ENCODE measurements at regions not wholly inside any gene's neighbourhood (a gene's known extent, or its start where the extent isn't known, plus 50 kb on each side); places are given as distances from the start of the nearest gene placed in this dataset.

DNA sequence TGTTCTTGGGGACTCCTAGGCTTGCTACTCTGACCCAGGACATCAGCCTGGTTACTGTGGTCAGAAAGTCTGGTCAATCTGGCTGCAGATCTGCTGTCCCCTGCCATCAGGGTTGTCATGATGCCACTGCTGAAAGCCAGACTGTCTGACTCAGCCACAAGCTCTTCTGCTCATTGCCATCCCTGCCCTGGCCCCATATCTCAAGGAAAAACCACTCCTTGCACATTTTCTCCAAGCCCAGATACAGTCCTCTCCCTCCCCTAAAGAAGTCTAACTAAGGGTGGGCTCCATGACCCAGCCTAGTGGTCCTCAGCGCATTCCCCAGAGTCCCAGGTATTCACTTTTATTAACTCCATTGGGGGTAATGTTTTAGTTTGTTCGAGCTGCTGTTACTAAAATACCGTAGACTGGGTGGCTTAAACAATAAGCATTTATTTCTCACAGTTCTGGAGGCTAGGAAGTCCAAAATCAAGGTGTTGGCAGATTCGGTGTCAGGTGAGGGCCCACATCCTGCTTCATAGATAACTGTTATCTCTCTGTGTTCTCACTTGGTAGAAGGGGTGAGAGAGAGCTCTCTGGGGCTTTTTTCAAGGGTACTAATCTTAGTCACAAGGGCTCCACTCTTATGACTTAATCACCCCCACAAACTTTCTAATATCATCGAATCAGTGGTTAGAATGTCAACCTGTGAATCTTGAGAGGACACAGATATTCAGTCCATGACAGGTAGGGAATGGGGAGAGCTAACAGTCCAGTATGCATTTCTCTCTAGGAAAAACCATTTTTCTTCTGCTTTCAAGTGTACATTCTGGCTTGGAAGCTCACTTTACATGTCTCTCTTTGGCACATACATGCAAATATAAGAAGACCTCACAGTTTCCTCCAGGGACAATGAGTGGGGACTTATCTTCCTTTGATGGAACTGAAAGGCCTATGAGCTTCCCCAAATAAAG, 94.8 kb upstream of the CXCR4 start:
- Histone ChIP-seq H3K36me3 (replicated peaks in 1 of 2; ENCODE audit: control insufficient read depth in 1 of 2, insufficient read depth in 2 of 2, low read length in 1 of 2) (no peaks in the 10 kb centered on the region), H3K4me1 (ENCODE audit: control insufficient read depth in 1 of 2, insufficient read depth in 2 of 2, low read depth in 1 of 2, low read length in 1 of 2) (no peaks in the 10 kb centered on the region), H2AFZ (ENCODE audit: low read depth) (no peak overlapping the region), H3K9me3 (no peaks in the 10 kb centered on the region), H3K4me3 (ENCODE audit: low read depth in 2 of 2, low read length in 1 of 2) (no peak overlapping the region), H3K4me2 (no peak overlapping the region), H3F3A (replicated peaks; ENCODE audit: insufficient read depth) (no peaks in the 10 kb centered on the region), H3K27ac (ENCODE audit: low read depth in 2 of 2, low read length in 1 of 2) (no peak overlapping the region), H3K27me3 (ENCODE audit: insufficient read depth) (no peaks in the 10 kb centered on the region), H3K9me2 (no peaks in the 10 kb centered on the region), H3K79me2 (ENCODE audit: insufficient read depth) (no peaks in the 10 kb centered on the region), H4K20me1 (ENCODE audit: insufficient read depth) (no peaks in the 10 kb centered on the region), H3K9ac (no peak overlapping the region)
- POLR2A ChIA-PET: no interaction called here
- CTCF ChIA-PET: no interaction called here
- TF ChIP-seq EP300 (IDR thresholded peaks at IDR 0.05; ENCODE audit: borderline replicate concordance in 1 of 2, low read depth in 1 of 2, low read length in 1 of 2): no peak
- no peak for TF ChIP-seq TCF12 (IDR thresholded peaks at IDR 0.05)
- TF ChIP-seq RAD21 (IDR thresholded peaks at IDR 0.05; ENCODE audit: low read length): no peak
- no peak for TF ChIP-seq MEF2A (IDR thresholded peaks at IDR 0.05; ENCODE audit: borderline replicate concordance, low read depth)
- TF ChIP-seq, protein P1, sequence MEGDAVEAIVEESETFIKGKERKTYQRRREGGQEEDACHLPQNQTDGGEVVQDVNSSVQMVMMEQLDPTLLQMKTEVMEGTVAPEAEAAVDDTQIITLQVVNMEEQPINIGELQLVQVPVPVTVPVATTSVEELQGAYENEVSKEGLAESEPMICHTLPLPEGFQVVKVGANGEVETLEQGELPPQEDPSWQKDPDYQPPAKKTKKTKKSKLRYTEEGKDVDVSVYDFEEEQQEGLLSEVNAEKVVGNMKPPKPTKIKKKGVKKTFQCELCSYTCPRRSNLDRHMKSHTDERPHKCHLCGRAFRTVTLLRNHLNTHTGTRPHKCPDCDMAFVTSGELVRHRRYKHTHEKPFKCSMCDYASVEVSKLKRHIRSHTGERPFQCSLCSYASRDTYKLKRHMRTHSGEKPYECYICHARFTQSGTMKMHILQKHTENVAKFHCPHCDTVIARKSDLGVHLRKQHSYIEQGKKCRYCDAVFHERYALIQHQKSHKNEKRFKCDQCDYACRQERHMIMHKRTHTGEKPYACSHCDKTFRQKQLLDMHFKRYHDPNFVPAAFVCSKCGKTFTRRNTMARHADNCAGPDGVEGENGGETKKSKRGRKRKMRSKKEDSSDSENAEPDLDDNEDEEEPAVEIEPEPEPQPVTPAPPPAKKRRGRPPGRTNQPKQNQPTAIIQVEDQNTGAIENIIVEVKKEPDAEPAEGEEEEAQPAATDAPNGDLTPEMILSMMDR (IDR thresholded peaks at IDR 0.05): no peak
- TF ChIP-seq, protein P2, sequence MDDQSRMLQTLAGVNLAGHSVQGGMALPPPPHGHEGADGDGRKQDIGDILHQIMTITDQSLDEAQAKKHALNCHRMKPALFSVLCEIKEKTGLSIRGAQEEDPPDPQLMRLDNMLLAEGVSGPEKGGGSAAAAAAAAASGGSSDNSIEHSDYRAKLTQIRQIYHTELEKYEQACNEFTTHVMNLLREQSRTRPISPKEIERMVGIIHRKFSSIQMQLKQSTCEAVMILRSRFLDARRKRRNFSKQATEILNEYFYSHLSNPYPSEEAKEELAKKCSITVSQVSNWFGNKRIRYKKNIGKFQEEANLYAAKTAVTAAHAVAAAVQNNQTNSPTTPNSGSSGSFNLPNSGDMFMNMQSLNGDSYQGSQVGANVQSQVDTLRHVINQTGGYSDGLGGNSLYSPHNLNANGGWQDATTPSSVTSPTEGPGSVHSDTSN (IDR thresholded peaks at IDR 0.05): no peak
- TF ChIP-seq, protein P3, sequence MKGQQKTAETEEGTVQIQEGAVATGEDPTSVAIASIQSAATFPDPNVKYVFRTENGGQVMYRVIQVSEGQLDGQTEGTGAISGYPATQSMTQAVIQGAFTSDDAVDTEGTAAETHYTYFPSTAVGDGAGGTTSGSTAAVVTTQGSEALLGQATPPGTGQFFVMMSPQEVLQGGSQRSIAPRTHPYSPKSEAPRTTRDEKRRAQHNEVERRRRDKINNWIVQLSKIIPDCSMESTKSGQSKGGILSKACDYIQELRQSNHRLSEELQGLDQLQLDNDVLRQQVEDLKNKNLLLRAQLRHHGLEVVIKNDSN (IDR thresholded peaks at IDR 0.05; ENCODE audit: borderline replicate concordance, low read depth): no peak
- TF ChIP-seq NFIC (IDR thresholded peaks at IDR 0.05; ENCODE audit: borderline replicate concordance): no peak
- no peak for TF ChIP-seq YY1 (IDR thresholded peaks at IDR 0.05; ENCODE audit: low read depth)
- no peak for TF ChIP-seq FOSL2 (IDR thresholded peaks at IDR 0.05; ENCODE audit: borderline replicate concordance, low read depth)
- TF ChIP-seq MXI1 (IDR thresholded peaks at IDR 0.05; ENCODE audit: low read depth, low read length): no peak
- no peak for TF ChIP-seq FOXM1 (IDR thresholded peaks at IDR 0.05; ENCODE audit: low read depth)
- TF ChIP-seq SIN3A (IDR thresholded peaks at IDR 0.05; ENCODE audit: borderline replicate concordance, low read depth, low read length): no peak
- no peak for TF ChIP-seq EZH2phosphoT487 (IDR thresholded peaks at IDR 0.05; ENCODE audit: borderline replicate concordance, low read depth)
- no peak for TF ChIP-seq GABPA (IDR thresholded peaks at IDR 0.05; ENCODE audit: low read depth)
- no peak for TF ChIP-seq TAF1 (IDR thresholded peaks at IDR 0.05; ENCODE audit: borderline replicate concordance, low read depth, low read length)
- DNase-seq: no peak
- 9% methylated on average over 5 of the region's 5 CpGs for WGBS (ENCODE audit: low lambda C conversion rate)
